ENCODE measurements at regions not wholly inside any gene's neighbourhood (a gene's known extent, or its start where the extent isn't known, plus 50 kb on each side); places are given as distances from the start of the nearest gene placed in this dataset.

DNA sequence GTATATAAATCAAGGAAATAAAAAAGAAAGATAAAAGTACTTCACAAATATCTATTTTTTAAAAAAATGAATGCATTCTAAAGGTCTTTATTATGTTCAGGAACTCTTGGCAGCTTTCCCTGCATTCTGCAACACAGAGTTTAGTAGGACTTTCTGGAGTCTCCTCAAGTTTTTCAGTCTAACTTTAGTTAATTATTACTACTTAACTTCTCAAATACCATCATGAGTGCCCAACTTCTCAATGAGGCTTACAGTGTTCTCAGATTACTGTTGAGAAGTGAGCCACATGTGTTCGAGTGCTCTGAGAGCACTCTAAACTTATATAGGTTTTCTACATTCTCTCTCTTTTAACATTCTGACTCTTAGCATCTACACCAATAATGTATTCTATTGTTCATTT, 1852.9 kb upstream of the PCDH10 start:
- TF ChIP-seq, protein P1, sequence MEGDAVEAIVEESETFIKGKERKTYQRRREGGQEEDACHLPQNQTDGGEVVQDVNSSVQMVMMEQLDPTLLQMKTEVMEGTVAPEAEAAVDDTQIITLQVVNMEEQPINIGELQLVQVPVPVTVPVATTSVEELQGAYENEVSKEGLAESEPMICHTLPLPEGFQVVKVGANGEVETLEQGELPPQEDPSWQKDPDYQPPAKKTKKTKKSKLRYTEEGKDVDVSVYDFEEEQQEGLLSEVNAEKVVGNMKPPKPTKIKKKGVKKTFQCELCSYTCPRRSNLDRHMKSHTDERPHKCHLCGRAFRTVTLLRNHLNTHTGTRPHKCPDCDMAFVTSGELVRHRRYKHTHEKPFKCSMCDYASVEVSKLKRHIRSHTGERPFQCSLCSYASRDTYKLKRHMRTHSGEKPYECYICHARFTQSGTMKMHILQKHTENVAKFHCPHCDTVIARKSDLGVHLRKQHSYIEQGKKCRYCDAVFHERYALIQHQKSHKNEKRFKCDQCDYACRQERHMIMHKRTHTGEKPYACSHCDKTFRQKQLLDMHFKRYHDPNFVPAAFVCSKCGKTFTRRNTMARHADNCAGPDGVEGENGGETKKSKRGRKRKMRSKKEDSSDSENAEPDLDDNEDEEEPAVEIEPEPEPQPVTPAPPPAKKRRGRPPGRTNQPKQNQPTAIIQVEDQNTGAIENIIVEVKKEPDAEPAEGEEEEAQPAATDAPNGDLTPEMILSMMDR (IDR thresholded peaks at IDR 0.05) = no peak
- TF ChIP-seq POLR2A (IDR thresholded peaks at IDR 0.05) = no peak

Data from right lobe of liver (tissue), 4 donors.